NCI-H1694 treated with DMSO at 0.1 percent for 48 hours (cell line): ENCODE measurements at regions not wholly inside any gene's neighbourhood (a gene's known extent, or its start where the extent isn't known, plus 50 kb on each side); places are given as distances from the start of the nearest gene placed in this dataset.

Experiments used
- DNase-seq: peaks from one replicate; lab custom pipeline; 2025; lab: John Stamatoyannopoulos, UW

DNA sequence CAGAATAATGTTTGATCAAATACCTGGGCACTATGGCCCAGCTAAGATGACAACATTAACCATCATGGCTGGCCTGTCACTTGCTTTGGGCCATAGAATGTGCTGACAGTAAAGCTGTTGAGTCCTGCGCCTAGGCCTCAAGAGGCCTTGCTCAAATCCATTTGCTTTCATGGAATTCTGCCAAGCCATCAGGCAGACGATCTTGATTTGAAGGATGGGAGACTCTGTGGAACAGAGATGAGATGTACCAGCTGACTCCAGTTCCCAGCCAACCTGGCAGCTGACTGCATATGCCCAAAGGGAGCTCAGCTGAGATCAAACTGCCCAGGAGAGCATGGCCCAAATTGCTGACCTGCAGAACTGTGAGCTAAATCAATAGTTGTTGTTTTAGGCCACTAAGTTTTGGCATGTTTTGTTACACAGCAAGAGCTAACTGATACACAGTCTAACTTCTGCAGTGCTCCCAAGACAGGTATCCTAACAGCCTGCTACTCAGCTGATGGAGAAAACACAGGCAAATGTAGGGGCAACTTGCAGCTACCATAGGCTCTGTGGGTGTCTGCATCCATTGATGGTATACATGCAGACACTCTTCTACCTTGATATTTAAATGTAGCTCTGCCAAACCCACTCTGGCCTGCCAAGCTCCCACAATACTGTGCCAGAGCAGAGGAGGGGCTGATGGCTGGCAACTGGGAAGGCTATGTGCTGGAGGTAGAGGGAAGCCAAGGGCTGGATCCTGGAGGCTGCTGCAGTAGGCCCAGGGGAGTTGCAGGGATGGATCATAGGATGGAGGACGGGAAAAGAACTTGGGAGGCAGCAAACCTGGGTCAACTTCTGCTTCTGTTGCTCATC, 55.2 kb upstream of the RNF24 start:
- no peak for DNase-seq

- DNase-seq, result no peak
These were observed 54.4 kb upstream of the RNF24 start for GRCh38 chr20:4069751-4070150.

GRCh38 chr20:4068708-4069107, 53.4 kb upstream of the RNF24 start:
- no peak for DNase-seq

DNA sequence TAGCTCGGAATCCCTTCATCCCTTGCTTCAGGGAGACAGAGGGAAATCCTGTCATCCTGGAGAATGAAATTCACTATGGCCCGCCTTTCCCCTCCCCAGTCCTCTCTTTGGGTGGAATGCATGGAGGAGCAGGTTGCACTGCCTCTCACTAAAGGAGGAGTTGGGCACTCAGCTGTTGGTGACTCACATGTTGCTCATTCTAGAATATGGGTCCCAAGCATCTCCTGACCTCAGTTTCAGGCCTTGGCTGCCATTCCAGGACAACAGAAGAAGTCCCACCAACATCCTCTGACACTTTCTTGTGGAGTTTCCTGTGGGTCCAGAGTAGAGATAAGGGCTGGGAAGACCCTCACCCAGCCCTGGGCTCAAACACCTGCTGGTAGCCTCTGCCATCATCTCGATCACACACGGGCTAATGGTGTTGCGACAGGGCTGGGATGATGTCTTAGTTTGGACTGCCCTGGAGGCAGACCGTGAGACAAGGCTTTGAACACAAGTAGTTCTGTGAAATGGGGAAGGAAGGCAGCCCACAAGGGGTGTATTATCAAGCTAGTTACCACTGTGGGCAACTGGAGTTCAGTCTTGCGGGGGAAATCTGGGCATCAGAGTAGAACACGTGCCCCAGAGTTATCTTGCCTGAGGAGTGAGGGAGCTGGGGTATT, 52.4 kb upstream of the RNF24 start:
- no peak for DNase-seq

DNA sequence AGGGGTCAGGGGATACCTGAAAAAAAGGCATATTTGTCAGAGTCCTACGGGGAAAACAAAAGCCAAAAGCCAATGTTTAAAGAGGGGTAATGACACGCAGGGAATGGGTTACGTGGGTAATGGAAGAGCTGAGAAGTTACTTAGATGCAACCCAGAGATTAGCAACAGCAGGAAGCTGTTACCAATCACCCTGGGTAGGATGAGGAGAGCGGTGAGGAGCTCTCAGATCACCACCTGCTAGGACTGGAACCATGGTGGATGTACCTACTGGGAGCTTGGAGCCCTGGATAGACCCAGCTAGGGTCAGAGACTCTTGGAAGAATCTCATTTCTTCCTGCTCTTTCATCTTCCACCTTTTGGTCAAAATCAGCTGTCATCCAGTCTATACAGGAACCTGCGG, 51.2 kb upstream of the RNF24 start:
- no peak for DNase-seq

GRCh38 chr20:4065391-4065844, 50.1 kb upstream of the RNF24 start:
- DNase-seq, result no peak
